Neuronal stem cell (in vitro differentiated cells): ENCODE measurements at regions not wholly inside any gene's neighbourhood (a gene's known extent, or its start where the extent isn't known, plus 50 kb on each side); places are given as distances from the start of the nearest gene placed in this dataset.
"Not testable (repeated sequence)": the region's sequence is repeated elsewhere in the genome, so short reads cannot be mapped to it uniquely, and the experiment has no call there.

ENCODE experiments used
- DNase-seq: peaks from one replicate; pipeline ENCODE4 v3.0.0-alpha.2; 2013; ENCODE audit warnings: low spot score
- H2AFZ ChIP-seq: one replicate; pipeline ENCODE4 v1.6.1; 2013; ENCODE audit warnings: mild to moderate bottlenecking, low read length, inconsistent platforms
- H2AK5ac ChIP-seq: 2 replicates; pipeline ENCODE4 v1.6.1; 2013; ENCODE audit warnings: low read depth, mild to moderate bottlenecking, inconsistent platforms, low read length, moderate library complexity, mixed read lengths
- H2BK120ac ChIP-seq: 2 replicates; pipeline ENCODE4 v1.6.1; 2013; ENCODE audit warnings: low read depth, mild to moderate bottlenecking, inconsistent platforms, low read length, moderate library complexity, mixed read lengths
- H2BK12ac ChIP-seq: one replicate; pipeline ENCODE4 v1.6.1; 2013; ENCODE audit warnings: low read length, inconsistent platforms
- H2BK15ac ChIP-seq: 2 replicates; pipeline ENCODE4 v1.6.1; 2013; ENCODE audit warnings: mild to moderate bottlenecking, low read length, inconsistent platforms, mixed read lengths
- H2BK5ac ChIP-seq: one replicate; pipeline ENCODE4 v1.6.1; 2013; ENCODE audit warnings: inconsistent platforms, mild to moderate bottlenecking, low read length, moderate library complexity
- H3K14ac ChIP-seq: one replicate; pipeline ENCODE4 v1.6.1; 2013; ENCODE audit warnings: low read length, inconsistent platforms
- H3K18ac ChIP-seq: 2 replicates; pipeline ENCODE4 v1.6.1; 2013; ENCODE audit warnings: low read length, inconsistent platforms
- H3K23ac ChIP-seq: 2 replicates; pipeline ENCODE4 v1.6.1; 2013; ENCODE audit warnings: low read depth, mild to moderate bottlenecking, mixed read lengths, low read length, inconsistent platforms; ENCODE audit not compliant: poor library complexity
- H3K27ac ChIP-seq: replicated peaks from 3 replicates; pipeline ENCODE4 v1.5.1; 2013; ENCODE audit warnings: low read length, inconsistent platforms
- H3K27me3 ChIP-seq, 3 experiments: 2 replicates each; pipeline ENCODE4 v1.6.1; 2013; ENCODE audit warnings: low read length in 3 of 3, mild to moderate bottlenecking in 2 of 3, inconsistent platforms in 1 of 3, low read depth in 1 of 3, mixed read lengths in 1 of 3, moderate library complexity in 1 of 3; ENCODE audit not compliant: control insufficient read depth in 3 of 3, insufficient read depth in 3 of 3
- H3K36me3 ChIP-seq, 2 donors: replicated peaks in 1 of 2; 2 replicates each; pipeline ENCODE4 v1.6.1; 2013; ENCODE audit warnings: low read length in 2 of 2; ENCODE audit not compliant: control insufficient read depth in 2 of 2, insufficient read depth in 2 of 2
- H3K4ac ChIP-seq: 2 replicates; pipeline ENCODE4 v1.6.1; 2013; ENCODE audit warnings: inconsistent platforms, mild to moderate bottlenecking, low read length, moderate library complexity
- H3K4me1 ChIP-seq, 2 donors: 1 replicate in 1 of 2; 2 replicates in 1 of 2; pipeline ENCODE4 v1.6.1; 2013; ENCODE audit warnings: low read length in 2 of 2, low read depth in 1 of 2; ENCODE audit not compliant: control insufficient read depth in 2 of 2, insufficient read depth in 1 of 2
- H3K4me2 ChIP-seq: one replicate; pipeline ENCODE4 v1.6.1; 2013; ENCODE audit warnings: mild to moderate bottlenecking, low read length, inconsistent platforms; ENCODE audit not compliant: insufficient read depth, poor library complexity, severe bottlenecking
- H3K4me3 ChIP-seq, 2 donors: 2 replicates each; pipeline ENCODE4 v1.5.1; 2013; ENCODE audit warnings: low read length in 2 of 2, mild to moderate bottlenecking in 2 of 2, inconsistent platforms in 1 of 2, moderate library complexity in 1 of 2
- H3K79me1 ChIP-seq: one replicate; pipeline ENCODE4 v1.6.1; 2013; ENCODE audit warnings: low read depth, mild to moderate bottlenecking, inconsistent platforms, low read length, moderate library complexity
- H3K9ac ChIP-seq: one replicate; pipeline ENCODE4 v1.6.1; 2013; ENCODE audit warnings: mild to moderate bottlenecking, low read depth, low read length, inconsistent platforms; ENCODE audit not compliant: poor library complexity
- H3K9me3 ChIP-seq, 2 donors: replicated peaks in 1 of 2; 2 replicates each; pipeline versions ENCODE3 to v1.6.1; 2013; ENCODE audit warnings: low read length in 2 of 2, mild to moderate bottlenecking in 2 of 2, inconsistent platforms in 1 of 2, low read depth in 1 of 2, mixed read lengths in 1 of 2, moderate library complexity in 1 of 2; ENCODE audit not compliant: control insufficient read depth in 2 of 2, insufficient read depth in 1 of 2
- H4K8ac ChIP-seq: one replicate; pipeline ENCODE4 v1.6.1; 2013; ENCODE audit warnings: low read depth, mild to moderate bottlenecking, inconsistent platforms, low read length, moderate library complexity
- H4K91ac ChIP-seq: one replicate; pipeline ENCODE4 v1.6.1; 2013; ENCODE audit warnings: low read length, low read depth, mild to moderate bottlenecking, inconsistent platforms; ENCODE audit not compliant: poor library complexity
- WGBS, 2 donors: extraction: QIAGEN DNeasy Blood & Tissue Kit; methylation state at CpG; one replicate each; pipeline ENCODE4 v1.1.7; 2013; ENCODE audit warnings: missing lambda C conversion rate in 2 of 2, mixed read lengths in 1 of 2; ENCODE audit not compliant: insufficient read length in 2 of 2, insufficient replicate concordance in 1 of 2; ENCODE audit errors: extremely low coverage in 2 of 2; 5-methylcytosine and 5-hydroxymethylcytosine counted together

DNA sequence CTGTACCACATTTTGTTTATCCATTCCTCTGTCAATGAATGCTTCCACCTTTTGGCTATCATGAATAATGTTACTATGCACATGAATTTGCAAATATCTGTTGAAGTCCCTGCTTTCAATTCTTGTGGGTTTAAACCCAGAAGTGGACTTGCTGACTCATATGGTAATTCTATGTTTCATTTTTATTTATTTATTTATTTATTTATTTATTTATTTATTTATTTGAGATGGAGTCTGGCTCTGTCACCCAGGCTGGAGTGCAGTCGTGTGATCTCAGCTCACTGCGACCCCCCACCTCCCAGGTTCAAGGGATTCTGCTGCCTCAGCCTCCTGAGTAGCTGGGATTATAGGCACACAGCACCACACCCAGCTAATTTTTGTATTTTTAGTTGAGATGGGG, 664.3 kb downstream of the KCNJ18 start:
- H3K9me3 ChIP-seq, H2BK5ac ChIP-seq, H3K4ac ChIP-seq, H2BK120ac ChIP-seq, H2BK12ac ChIP-seq, H3K14ac ChIP-seq, H4K8ac ChIP-seq, H3K36me3 ChIP-seq, H3K4me2 ChIP-seq, H3K27me3 ChIP-seq, H3K4me1 ChIP-seq, H3K27ac ChIP-seq, H2AFZ ChIP-seq, DNase-seq, H3K9ac ChIP-seq, H2AK5ac ChIP-seq, H3K4me3 ChIP-seq, H2BK15ac ChIP-seq, H3K23ac ChIP-seq, H3K79me1 ChIP-seq, H4K91ac ChIP-seq, H3K18ac ChIP-seq: not testable (repeated sequence)
- no CpG with 5 or more reads among the region's 2 CpGs for WGBS, 2 donors

DNA sequence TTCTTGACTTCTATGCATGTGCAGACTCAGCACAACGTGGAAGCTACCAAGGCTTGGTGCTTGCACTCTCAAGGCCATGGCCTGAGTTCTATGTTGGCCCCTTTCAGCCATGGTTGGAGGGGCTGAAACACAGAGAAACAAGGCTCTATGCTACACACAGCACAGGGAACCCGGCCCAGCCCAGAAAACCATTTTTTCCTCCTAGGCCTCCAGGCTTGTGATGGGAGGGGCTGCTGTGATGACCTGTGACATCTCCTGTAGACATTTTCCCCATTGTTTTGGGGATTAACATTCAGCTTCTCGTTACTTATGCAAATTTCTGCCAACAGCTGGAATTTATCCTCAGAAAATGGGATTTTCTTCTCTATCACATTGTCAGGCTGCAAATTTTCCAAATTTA, 678.7 kb downstream of the KCNJ18 start:
- not testable (repeated sequence) for H3K4me3 ChIP-seq, H3K4me1 ChIP-seq, H3K4me2 ChIP-seq, H3K23ac ChIP-seq, DNase-seq, H2BK15ac ChIP-seq, H2AK5ac ChIP-seq, H4K91ac ChIP-seq, H3K79me1 ChIP-seq, H2BK120ac ChIP-seq, H3K14ac ChIP-seq, H2BK5ac ChIP-seq, H3K27ac ChIP-seq, H2AFZ ChIP-seq, H4K8ac ChIP-seq, H3K9ac ChIP-seq, H3K18ac ChIP-seq, H2BK12ac ChIP-seq, H3K36me3 ChIP-seq, H3K4ac ChIP-seq, H3K27me3 ChIP-seq
- H3K9me3 ChIP-seq = peaks cover 0 to 12% of the 10 kb centered on the region in 2 donors
- no CpG with 5 or more reads among the region's 3 CpGs for WGBS, 2 donors

DNA sequence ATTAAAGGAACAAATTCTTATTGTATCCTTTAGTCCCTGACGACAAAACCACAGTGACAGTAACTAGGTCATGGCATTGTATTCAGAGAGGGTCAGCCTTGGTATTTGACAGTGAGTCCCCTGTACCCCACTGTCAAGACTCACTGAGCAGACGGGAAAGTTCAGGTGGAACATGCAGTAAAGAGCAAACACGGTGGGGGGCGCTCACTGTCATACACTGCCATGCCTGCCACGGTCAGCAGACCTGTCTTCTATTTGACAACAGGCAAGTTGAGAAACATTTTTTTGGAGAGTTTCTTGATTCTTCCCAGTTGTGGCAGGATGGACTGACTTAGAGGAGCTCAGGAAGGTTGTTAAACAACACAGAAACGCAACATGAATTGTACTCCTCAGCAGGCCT, 681.6 kb downstream of the KCNJ18 start:
- Histone ChIP-seq H2AK5ac (no peak overlapping the region), H2BK5ac (no peak overlapping the region), H3K18ac (no peak overlapping the region), H3K27me3 (no peaks in the 10 kb centered on the region), H2BK12ac (no peak overlapping the region), H3K79me1 (no peaks in the 10 kb centered on the region), H3K23ac (no peak overlapping the region), H2BK15ac (no peak overlapping the region), H3K36me3 (no peaks in the 10 kb centered on the region), H3K4me1 (no peaks in the 10 kb centered on the region), H3K9me3 (peaks cover 0 to 12% of the 10 kb centered on the region in 2 donors), H4K8ac (no peak overlapping the region), H4K91ac (no peak overlapping the region), H3K4me2 (no peak overlapping the region), H3K9ac (no peak overlapping the region), H2AFZ (no peak overlapping the region), H3K14ac (no peak overlapping the region), H3K4ac (no peak overlapping the region), H3K4me3 (no peak overlapping the region), H2BK120ac (no peak overlapping the region), H3K27ac (no peak overlapping the region)
- DNase-seq = no peak
- WGBS, 2 donors = no CpG with 5 or more reads among the region's 6 CpGs

DNA sequence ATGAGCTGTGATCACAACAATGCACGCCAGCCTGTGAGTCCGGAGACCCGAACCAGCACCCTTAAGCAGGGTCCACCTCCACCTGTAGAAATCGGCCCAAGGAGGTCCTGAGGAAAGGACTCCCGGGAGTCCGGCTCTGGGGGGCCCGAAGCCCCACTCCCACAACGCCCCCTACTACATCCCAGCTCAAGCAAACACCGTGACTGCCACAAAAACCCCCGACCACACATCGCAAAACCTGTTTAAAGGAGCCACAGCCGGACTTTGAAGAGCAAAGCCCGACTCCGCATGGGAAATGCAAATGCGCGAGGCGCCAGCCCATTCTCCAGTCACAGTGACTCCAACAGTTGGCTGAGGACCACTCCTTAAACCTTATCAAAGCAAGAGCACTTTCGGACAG, 682.4 kb downstream of the KCNJ18 start:
- H3K4ac ChIP-seq = no peak overlapping the region

More for the DNA sequence above, 682.4 kb downstream of the KCNJ18 start:
- Histone ChIP-seq H3K4me3 (no peak overlapping the region), H3K79me1 (no peaks in the 10 kb centered on the region), H3K27me3 (no peaks in the 10 kb centered on the region), H3K36me3 (no peaks in the 10 kb centered on the region), H2BK12ac (no peak overlapping the region), H2BK5ac (no peak overlapping the region), H3K23ac (no peak overlapping the region), H3K18ac (no peak overlapping the region), H2AK5ac (no peak overlapping the region), H2BK15ac (no peak overlapping the region), H3K4me1 (no peaks in the 10 kb centered on the region), H2BK120ac (no peak overlapping the region), H4K91ac (no peak overlapping the region), H3K14ac (no peak overlapping the region), H3K4me2 (no peak overlapping the region), H4K8ac (no peak overlapping the region), H3K9ac (no peak overlapping the region), H3K27ac (no peak overlapping the region), H3K9me3 (peaks cover 0 to 12% of the 10 kb centered on the region in 2 donors), H2AFZ (no peak overlapping the region)
- WGBS, 2 donors = no CpG with 5 or more reads among the region's 18 CpGs
- no peak for DNase-seq
